Gastrocnemius medialis (tissue), 4 donors: ENCODE measurements at regions not wholly inside any gene's neighbourhood (a gene's known extent, or its start where the extent isn't known, plus 50 kb on each side); places are given as distances from the start of the nearest gene placed in this dataset.

Experiments used
- ATAC-seq, 2 donors: fragments of 150-250 bp; one replicate each; pipeline ENCODE4 v1.9.1; 2016
- DNase-seq, 2 donors: peaks; one replicate each; pipeline ENCODE4 v3.0.0-alpha.2; 2019
- H3K27ac ChIP-seq, 4 donors: fragments of 200-600 bp; sonication (generic); 1 replicate in 1 of 4; 2 replicates in 3 of 4; pipeline ENCODE4 v1.5.1; 2016 to 2018; ENCODE audit warnings: mild to moderate bottlenecking in 2 of 4, moderate library complexity in 1 of 4
- H3K27me3 ChIP-seq, 3 donors: fragments of 200-600 bp; sonication (generic) in 2 of 3; 1 replicate in 1 of 3; 2 replicates in 2 of 3; pipeline versions ENCODE4 v1.5.1 to v1.6.0; 2016 to 2019; ENCODE audit warnings: mild to moderate bottlenecking in 1 of 3, moderate library complexity in 1 of 3
- H3K36me3 ChIP-seq, 2 donors: fragments of 200-600 bp; sonication (generic) in 1 of 2; one replicate each; pipeline ENCODE4 v1.5.1; 2017 to 2018
- H3K4me1 ChIP-seq, 2 donors: fragments of 200-600 bp; sonication (generic) in 1 of 2; one replicate each; pipeline ENCODE4 v1.5.1; 2016 to 2017; ENCODE audit warnings: mild to moderate bottlenecking in 2 of 2
- H3K4me3 ChIP-seq, 4 donors: fragments of 200-600 bp; sonication (generic) in 3 of 4; 1 replicate in 1 of 4; 2 replicates in 3 of 4; pipeline ENCODE4 v1.5.1; 2016 to 2019; ENCODE audit warnings: mild to moderate bottlenecking in 2 of 4
- H3K9me3 ChIP-seq, 3 donors: fragments of 200-600 bp; sonication (generic) in 2 of 3; 1 replicate in 1 of 3; 2 replicates in 2 of 3; pipeline ENCODE4 v1.5.1; 2016 to 2019
- CTCF ChIP-seq, 5 experiments: fragments of 450-650 bp in 3 of 5; fragments of 200-600 bp in 2 of 5; sonication (generic) in 2 of 5; IDR thresholded peaks in 4 of 5; conservative IDR thresholded peaks in 1 of 5; 1 replicate in 4 of 5; 2 replicates in 1 of 5; pipeline ENCODE4 v1.5.1; 2016 to 2019; ENCODE audit warnings: antibody characterized with exemption in 5 of 5, mild to moderate bottlenecking in 3 of 5, moderate library complexity in 3 of 5
- POLR2A ChIP-seq, 2 donors: fragments of 450-650 bp; IDR thresholded peaks; one replicate each; pipeline ENCODE4 v1.6.1; 2017; ENCODE audit warnings: antibody characterized with exemption in 2 of 2, mild to moderate bottlenecking in 2 of 2, moderate library complexity in 2 of 2
- in situ Hi-C, 4 donors: fragments of 200-750 bp; cut with MboI; loops; one replicate each; pipeline versions ENCODE4 v1.15.0 to v1.8.0; 2017; ENCODE audit warnings: low sequenced_read_pairs in 4 of 4
- intact Hi-C: fragments of 100-400 bp; cut with DNase I; formaldehyde crosslinking; loops from one replicate; pipeline ENCODE4 v1.15.1; 2023; ENCODE audit warnings: low total_unique reads

- ATAC-seq (no peak), DNase-seq (no peak)
- peaks cover 0 to 3% (median 0%) of the 10 kb centered on the region in 3 donors for H3K27me3 ChIP-seq
- intact Hi-C loops, result no loop called here
- H3K27ac ChIP-seq, result no peak overlapping the region
- no peaks in the 10 kb centered on the region for H3K4me1 ChIP-seq
- in situ Hi-C loops, result no loop called here
- no peaks in the 10 kb centered on the region for H3K36me3 ChIP-seq
- no peak overlapping the region for H3K4me3 ChIP-seq
- TF ChIP-seq CTCF (IDR thresholded peaks at IDR 0.05 in 4 of 5, conservative IDR thresholded peaks at IDR 0.05 in 1 of 5) (no peak), POLR2A (IDR thresholded peaks at IDR 0.05) (no peak)
- H3K9me3 ChIP-seq, result no peaks in the 10 kb centered on the region
Observed at GRCh38 chr16:80007231-80007630, 406.7 kb upstream of the MAF start.

DNA sequence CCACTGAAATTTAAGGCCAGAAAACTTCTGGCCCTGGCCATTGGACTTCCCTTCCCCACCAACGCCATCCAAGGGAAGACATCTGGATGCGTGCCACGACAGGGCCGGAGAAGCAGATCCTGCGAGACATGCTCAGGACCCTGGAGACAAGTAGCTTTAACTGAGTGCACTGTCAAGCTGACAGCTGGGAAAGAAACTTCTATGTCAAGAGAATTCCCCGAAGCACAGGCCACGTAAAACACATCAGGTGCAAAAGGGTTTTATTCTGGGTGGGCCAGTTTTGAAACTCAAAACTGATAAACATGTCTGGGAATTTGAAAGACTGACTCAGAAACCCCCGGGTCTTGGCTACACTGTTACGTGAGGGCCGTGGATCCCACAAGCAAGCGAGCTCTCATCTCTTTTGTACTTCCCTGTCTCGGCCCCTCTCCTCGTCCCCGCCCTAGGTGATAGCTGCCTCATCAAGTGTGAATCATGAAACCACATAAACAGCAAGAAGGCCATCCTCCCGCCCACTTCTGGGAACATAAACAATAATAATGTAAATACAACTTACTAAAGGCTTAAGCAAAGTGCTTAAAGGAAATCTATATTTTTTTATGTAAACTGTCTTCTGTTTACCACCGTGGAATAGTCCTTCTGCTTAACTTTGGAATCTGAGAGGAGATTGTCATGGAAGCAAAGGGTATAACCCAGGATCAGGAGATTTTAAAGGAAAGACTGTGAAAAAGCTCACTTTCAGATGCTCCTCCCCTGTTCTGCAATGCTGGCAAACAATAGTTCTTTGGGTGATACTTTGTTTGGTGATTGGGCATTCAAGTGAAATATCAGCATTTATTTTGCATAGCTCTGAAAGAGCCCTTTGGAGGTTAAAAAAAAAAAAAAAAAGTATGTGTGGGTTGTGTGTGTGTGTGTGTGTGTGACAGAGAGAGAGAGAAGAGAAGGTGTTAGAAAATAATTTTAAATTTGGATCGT lies 406.0 kb upstream of the MAF start:
- Histone ChIP-seq H3K27ac (no peak overlapping the region), H3K4me1 (no peaks in the 10 kb centered on the region), H3K27me3 (peaks cover 0 to 3% (median 0%) of the 10 kb centered on the region in 3 donors), H3K36me3 (no peaks in the 10 kb centered on the region), H3K9me3 (no peaks in the 10 kb centered on the region), H3K4me3 (no peak overlapping the region)
- in situ Hi-C loops (no loop called here), intact Hi-C loops (no loop called here)
- no peak for TF ChIP-seq POLR2A (IDR thresholded peaks at IDR 0.05)
- no peak for TF ChIP-seq CTCF (IDR thresholded peaks at IDR 0.05 in 4 of 5, conservative IDR thresholded peaks at IDR 0.05 in 1 of 5)
- DNase-seq (no peak), ATAC-seq (no peak)

- H3K36me3 ChIP-seq, result no peaks in the 10 kb centered on the region
- TF ChIP-seq CTCF (IDR thresholded peaks at IDR 0.05 in 4 of 5, conservative IDR thresholded peaks at IDR 0.05 in 1 of 5) (no peak), POLR2A (IDR thresholded peaks at IDR 0.05) (no peak)
- ATAC-seq (no peak), DNase-seq (no peak)
- H3K4me1 ChIP-seq, result no peaks in the 10 kb centered on the region
- no peaks in the 10 kb centered on the region for H3K9me3 ChIP-seq
- no peak overlapping the region for H3K27ac ChIP-seq
- intact Hi-C loops (no loop called here), in situ Hi-C loops (no loop called here)
- H3K4me3 ChIP-seq, result no peak overlapping the region
- peaks cover 0 to 3% (median 0%) of the 10 kb centered on the region in 3 donors for H3K27me3 ChIP-seq
Observed at GRCh38 chr16:80004113-80004512, 403.6 kb upstream of the MAF start.

DNA sequence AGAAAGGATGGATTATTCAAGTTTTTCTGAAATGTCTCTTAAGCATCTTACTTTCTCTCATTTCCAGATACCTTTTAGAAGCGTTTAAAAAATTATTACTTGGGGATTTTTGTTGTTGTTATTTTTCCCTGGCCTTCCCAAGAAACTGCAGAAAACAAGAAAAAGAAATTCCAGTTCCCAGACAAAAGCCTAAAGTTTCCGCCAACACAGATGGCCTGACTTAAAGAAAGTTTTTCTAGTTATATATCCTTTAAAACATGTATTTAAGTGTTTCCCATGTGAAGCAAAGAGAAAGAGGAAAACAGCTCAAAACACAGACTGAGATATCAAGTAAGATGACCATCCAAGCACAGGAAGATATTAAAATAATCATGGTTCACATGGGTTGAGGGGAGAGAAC lies 401.7 kb upstream of the MAF start:
- no peaks in the 10 kb centered on the region for H3K4me1 ChIP-seq
- H3K27me3 ChIP-seq, result peaks cover 0 to 3% (median 0%) of the 10 kb centered on the region in 3 donors
- intact Hi-C loops (no loop called here), in situ Hi-C loops (no loop called here)
- H3K36me3 ChIP-seq, result no peaks in the 10 kb centered on the region
- no peak for TF ChIP-seq POLR2A (IDR thresholded peaks at IDR 0.05)
- TF ChIP-seq CTCF (IDR thresholded peaks at IDR 0.05 in 4 of 5, conservative IDR thresholded peaks at IDR 0.05 in 1 of 5), result no peak
- ATAC-seq (no peak), DNase-seq (no peak)
- no peaks in the 10 kb centered on the region for H3K9me3 ChIP-seq
- no peak overlapping the region for H3K4me3 ChIP-seq
- no peak overlapping the region for H3K27ac ChIP-seq
